Fibroblast of lung (primary cell): ENCODE measurements at regions not wholly inside any gene's neighbourhood (a gene's known extent, or its start where the extent isn't known, plus 50 kb on each side); places are given as distances from the start of the nearest gene placed in this dataset.

Experiments
- CTCF ChIP-seq, 2 donors: IDR thresholded peaks in 1 of 2; conservative IDR thresholded peaks in 1 of 2; 1 replicate in 1 of 2; 2 replicates in 1 of 2; pipeline ENCODE4 v1.5.1; 2011 to 2012; ENCODE audit warnings: low read length in 2 of 2, control low read depth in 1 of 2, inconsistent platforms in 1 of 2, low read depth in 1 of 2, mild to moderate bottlenecking in 1 of 2
- EZH2 ChIP-seq: IDR thresholded peaks from 2 replicates; pipeline ENCODE4 v1.5.1; 2012; ENCODE audit warnings: low read length, control low read depth, mild to moderate bottlenecking; ENCODE audit errors: missing control alignments

- TF ChIP-seq CTCF (conservative IDR thresholded peaks at IDR 0.05 in 1 of 2, IDR thresholded peaks at IDR 0.05 in 1 of 2; ENCODE audit: low read depth in 1 of 2, low read length in 2 of 2) (no peak), EZH2 (no peak)
Measured at GRCh38 chr10:11679946-11680345, 62.2 kb upstream of the ECHDC3 start.
